H9 (cell line): ENCODE measurements at regions not wholly inside any gene's neighbourhood (a gene's known extent, or its start where the extent isn't known, plus 50 kb on each side); places are given as distances from the start of the nearest gene placed in this dataset.

Source experiments
- DNase-seq: peaks from one replicate; pipeline ENCODE4 v3.0.0-alpha.2; 2017
- H2AFZ ChIP-seq: one replicate; pipeline ENCODE4 v1.6.1; 2013; ENCODE audit warnings: mild to moderate bottlenecking, low read length, control low read depth, moderate library complexity
- H2AK5ac ChIP-seq: 2 replicates; pipeline ENCODE4 v1.6.1; 2013; ENCODE audit warnings: low read length, control low read depth, mixed read lengths; ENCODE audit not compliant: insufficient read length
- H2BK120ac ChIP-seq: one replicate; pipeline ENCODE4 v1.6.1; 2013; ENCODE audit warnings: low read depth, mild to moderate bottlenecking, low read length, control low read depth, inconsistent platforms; ENCODE audit not compliant: poor library complexity, severe bottlenecking
- H2BK12ac ChIP-seq: 2 replicates; pipeline ENCODE4 v1.6.1; 2013; ENCODE audit warnings: low read length, control low read depth, mixed read lengths, low read depth; ENCODE audit not compliant: insufficient read length
- H2BK15ac ChIP-seq: 2 replicates; pipeline ENCODE4 v1.6.1; 2013; ENCODE audit warnings: low read depth, low read length, control low read depth
- H2BK20ac ChIP-seq: one replicate; pipeline ENCODE4 v1.6.1; 2013; ENCODE audit warnings: low read depth, mild to moderate bottlenecking, low read length, control low read depth, inconsistent platforms; ENCODE audit not compliant: poor library complexity, severe bottlenecking
- H2BK5ac ChIP-seq: 2 replicates; pipeline ENCODE4 v1.6.1; 2013; ENCODE audit warnings: low read length, control low read depth, mixed read lengths; ENCODE audit not compliant: insufficient read length
- H3K14ac ChIP-seq: 2 replicates; pipeline ENCODE4 v1.6.1; 2013; ENCODE audit warnings: low read length, control low read depth; ENCODE audit not compliant: insufficient read depth
- H3K18ac ChIP-seq: 2 replicates; pipeline ENCODE4 v1.6.1; 2013; ENCODE audit warnings: low read depth, mild to moderate bottlenecking, mixed read lengths, low read length, control low read depth; ENCODE audit not compliant: insufficient read length
- H3K23ac ChIP-seq: 2 replicates; pipeline ENCODE4 v1.6.1; 2013; ENCODE audit warnings: low read length, control low read depth, mixed read lengths, low read depth; ENCODE audit not compliant: insufficient read length
- H3K23me2 ChIP-seq: 2 replicates; pipeline ENCODE4 v1.6.1; 2013; ENCODE audit warnings: low read depth, mild to moderate bottlenecking, mixed read lengths, low read length, control low read depth; ENCODE audit not compliant: insufficient read length, poor library complexity, severe bottlenecking
- H3K27ac ChIP-seq: 2 replicates; pipeline ENCODE4 v1.5.1; 2013; ENCODE audit warnings: low read length, control low read depth, mixed read lengths, low read depth; ENCODE audit not compliant: insufficient read length
- H3K27me3 ChIP-seq: 2 replicates; pipeline ENCODE4 v1.6.1; 2013; ENCODE audit warnings: low read length, control low read depth, inconsistent platforms; ENCODE audit not compliant: insufficient read depth
- H3K4ac ChIP-seq: 2 replicates; pipeline ENCODE4 v1.6.1; 2013; ENCODE audit warnings: low read depth, mild to moderate bottlenecking, control low read depth, inconsistent platforms, low read length, moderate library complexity
- H3K4me1 ChIP-seq: 2 replicates; pipeline ENCODE4 v1.6.1; 2013; ENCODE audit warnings: low read length, control low read depth, inconsistent platforms; ENCODE audit not compliant: insufficient read depth
- H3K4me2 ChIP-seq: 2 replicates; pipeline ENCODE4 v1.6.1; 2013; ENCODE audit warnings: low read length, control low read depth, mixed read lengths; ENCODE audit not compliant: insufficient read length, insufficient read depth
- H3K56ac ChIP-seq: 2 replicates; pipeline ENCODE4 v1.6.1; 2013; ENCODE audit warnings: low read depth, mild to moderate bottlenecking, mixed read lengths, low read length, control low read depth; ENCODE audit not compliant: insufficient read length
- H3K79me1 ChIP-seq: 2 replicates; pipeline ENCODE4 v1.6.1; 2013; ENCODE audit warnings: low read depth, mild to moderate bottlenecking, moderate library complexity, low read length, control low read depth, inconsistent platforms; ENCODE audit not compliant: insufficient read depth, poor library complexity, severe bottlenecking
- H3K79me2 ChIP-seq: 2 replicates; pipeline ENCODE4 v1.6.1; 2013; ENCODE audit warnings: low read length, control low read depth, inconsistent platforms; ENCODE audit not compliant: insufficient read depth
- H3K9ac ChIP-seq: 2 replicates; pipeline ENCODE4 v1.6.1; 2013; ENCODE audit warnings: low read length, control low read depth, mixed read lengths; ENCODE audit not compliant: insufficient read length; ENCODE audit errors: extremely low read depth
- H3K9me3 ChIP-seq: one replicate; pipeline ENCODE4 v1.6.1; 2013; ENCODE audit warnings: low read depth, low read length, inconsistent platforms; ENCODE audit not compliant: control insufficient read depth
- H3T11ph ChIP-seq: one replicate; pipeline ENCODE4 v1.6.1; 2013; ENCODE audit warnings: mild to moderate bottlenecking, low read length, control low read depth, inconsistent platforms
- H4K20me1 ChIP-seq: one replicate; pipeline ENCODE4 v1.6.1; 2013; ENCODE audit not compliant: control insufficient read depth, insufficient read length, insufficient read depth
- H4K5ac ChIP-seq: 2 replicates; pipeline ENCODE4 v1.6.1; 2013; ENCODE audit warnings: low read depth, mild to moderate bottlenecking, mixed read lengths, low read length, control low read depth; ENCODE audit not compliant: insufficient read length
- H4K8ac ChIP-seq: replicated peaks from 2 replicates; pipeline ENCODE4 v1.6.1; 2013; ENCODE audit warnings: low read length, control low read depth, mixed read lengths, low read depth; ENCODE audit not compliant: insufficient read length
- H4K91ac ChIP-seq: 2 replicates; pipeline ENCODE4 v1.6.1; 2013; ENCODE audit warnings: low read depth, mild to moderate bottlenecking, moderate library complexity, mixed read lengths, low read length, control low read depth; ENCODE audit not compliant: insufficient read length
- H3K27ac Mint-ChIP-seq, 3 experiments: 2 replicates in 2 of 3; 3 replicates in 1 of 3; pipeline ENCODE4 v1.8.0; 2020 to 2021; ENCODE audit warnings: mixed read lengths in 3 of 3, mild to moderate bottlenecking in 1 of 3, moderate library complexity in 1 of 3
- H3K27me3 Mint-ChIP-seq: 2 replicates; pipeline ENCODE4 v1.8.0; 2021; ENCODE audit warnings: low read depth, mild to moderate bottlenecking, moderate library complexity, mixed read lengths
- H3K36me3 Mint-ChIP-seq, 3 experiments: 2 replicates in 2 of 3; 3 replicates in 1 of 3; pipeline ENCODE4 v1.8.0; 2020 to 2021; ENCODE audit warnings: low read depth in 3 of 3, mixed read lengths in 3 of 3; ENCODE audit not compliant: insufficient read depth in 1 of 3
- H3K4me1 Mint-ChIP-seq, 2 experiments: 2 replicates each; pipeline ENCODE4 v1.8.0; 2020; ENCODE audit warnings: mixed read lengths in 2 of 2
- H3K4me3 Mint-ChIP-seq, 2 experiments: 2 replicates in 1 of 2; 3 replicates in 1 of 2; pipeline ENCODE4 v1.8.0; 2020 to 2021; ENCODE audit warnings: mild to moderate bottlenecking in 2 of 2, mixed read lengths in 2 of 2, moderate library complexity in 1 of 2
- H3K9me3 Mint-ChIP-seq, 2 experiments: 2 replicates in 1 of 2; 3 replicates in 1 of 2; pipeline ENCODE4 v1.8.0; 2020; ENCODE audit warnings: mild to moderate bottlenecking in 2 of 2, mixed read lengths in 2 of 2, moderate library complexity in 1 of 2
- WGBS: extraction: QIAGEN DNeasy Blood & Tissue Kit; methylation state at CpG from one replicate; pipeline ENCODE4 v1.1.7; 2013; ENCODE audit warnings: missing lambda C conversion rate, low lambda C conversion rate, mixed read lengths; ENCODE audit not compliant: insufficient read length; ENCODE audit errors: extremely low coverage; 5-methylcytosine and 5-hydroxymethylcytosine counted together
- TF ChIP-seq, protein P1 (sequence below): fragments of 200-600 bp; sonication (generic); conservative IDR thresholded peaks from 3 replicates; pipeline ENCODE4 v1.8.0; 2021; ENCODE audit warnings: antibody characterized with exemption, mild to moderate bottlenecking

DNA sequence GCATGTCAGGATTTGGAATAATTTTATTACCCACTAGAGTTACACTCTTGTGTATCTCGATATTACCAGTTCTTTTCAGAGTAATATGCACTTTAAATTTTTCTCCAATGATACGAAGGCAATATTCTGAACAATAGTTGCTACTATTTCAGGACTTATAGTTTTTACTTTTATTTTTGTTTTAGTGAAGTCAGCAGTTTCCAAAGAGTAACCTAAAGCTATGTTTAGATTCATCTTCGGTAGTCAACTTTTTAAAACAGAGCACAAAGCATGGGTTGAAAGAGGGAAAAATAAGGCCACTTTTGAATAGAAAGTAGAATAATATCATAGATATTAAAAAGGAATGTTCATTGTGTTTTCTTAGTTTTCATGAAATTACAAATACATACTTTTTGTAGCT is 532.7 kb downstream of the CPS1 start:
- H2AK5ac ChIP-seq, result no peak overlapping the region
- H4K91ac ChIP-seq, result no peak overlapping the region
- H3K23me2 ChIP-seq, result no peaks in the 10 kb centered on the region
- H2AFZ ChIP-seq, result no peak overlapping the region
- no peak overlapping the region for H3K9ac ChIP-seq
- no peak overlapping the region for H2BK15ac ChIP-seq
- no peaks in the 10 kb centered on the region for H3K27me3 ChIP-seq
- no peaks in the 10 kb centered on the region for H3K79me2 ChIP-seq
- no peak overlapping the region for H3K27ac ChIP-seq
- H3K4ac ChIP-seq, result no peak overlapping the region
- no peak overlapping the region for H3K4me2 ChIP-seq
- H2BK120ac ChIP-seq, result no peak overlapping the region
- H3K14ac ChIP-seq, result no peak overlapping the region
- Mint-ChIP-seq H3K9me3 (no peaks in the 10 kb centered on the region), H3K27me3 (no peaks in the 10 kb centered on the region), H3K27ac (no peak overlapping the region), H3K4me3 (no peak overlapping the region), H3K4me1 (peaks cover 0 to 4% of the 10 kb centered on the region in 2 experiments; a peak in 1 of 4 replicates), H3K36me3 (no peaks in the 10 kb centered on the region)
- no CpG with 5 or more reads among the region's 3 CpGs for WGBS
- TF ChIP-seq, protein P1, sequence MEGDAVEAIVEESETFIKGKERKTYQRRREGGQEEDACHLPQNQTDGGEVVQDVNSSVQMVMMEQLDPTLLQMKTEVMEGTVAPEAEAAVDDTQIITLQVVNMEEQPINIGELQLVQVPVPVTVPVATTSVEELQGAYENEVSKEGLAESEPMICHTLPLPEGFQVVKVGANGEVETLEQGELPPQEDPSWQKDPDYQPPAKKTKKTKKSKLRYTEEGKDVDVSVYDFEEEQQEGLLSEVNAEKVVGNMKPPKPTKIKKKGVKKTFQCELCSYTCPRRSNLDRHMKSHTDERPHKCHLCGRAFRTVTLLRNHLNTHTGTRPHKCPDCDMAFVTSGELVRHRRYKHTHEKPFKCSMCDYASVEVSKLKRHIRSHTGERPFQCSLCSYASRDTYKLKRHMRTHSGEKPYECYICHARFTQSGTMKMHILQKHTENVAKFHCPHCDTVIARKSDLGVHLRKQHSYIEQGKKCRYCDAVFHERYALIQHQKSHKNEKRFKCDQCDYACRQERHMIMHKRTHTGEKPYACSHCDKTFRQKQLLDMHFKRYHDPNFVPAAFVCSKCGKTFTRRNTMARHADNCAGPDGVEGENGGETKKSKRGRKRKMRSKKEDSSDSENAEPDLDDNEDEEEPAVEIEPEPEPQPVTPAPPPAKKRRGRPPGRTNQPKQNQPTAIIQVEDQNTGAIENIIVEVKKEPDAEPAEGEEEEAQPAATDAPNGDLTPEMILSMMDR, result no peak
- no peak for DNase-seq
- no peak overlapping the region for H3K23ac ChIP-seq
- no peaks in the 10 kb centered on the region for H3K79me1 ChIP-seq
- H4K5ac ChIP-seq, result no peak overlapping the region
- H4K20me1 ChIP-seq, result no peaks in the 10 kb centered on the region
- H2BK12ac ChIP-seq, result no peak overlapping the region
- H3K4me1 ChIP-seq, result no peaks in the 10 kb centered on the region
- H2BK20ac ChIP-seq, result no peak overlapping the region
- no peak overlapping the region for H3T11ph ChIP-seq
- no peak overlapping the region for H3K56ac ChIP-seq
- no peak overlapping the region for H4K8ac ChIP-seq
- no peak overlapping the region for H3K18ac ChIP-seq
- H2BK5ac ChIP-seq, result no peak overlapping the region
- H3K9me3 ChIP-seq, result no peaks in the 10 kb centered on the region
